ENCODE measurements at regions not wholly inside any gene's neighbourhood (a gene's known extent, or its start where the extent isn't known, plus 50 kb on each side); places are given as distances from the start of the nearest gene placed in this dataset.

GRCh38 chr11:45543808-45544422, 121.5 kb downstream of the CHST1 start:
- TF ChIP-seq EP300 (IDR thresholded peaks at IDR 0.05) (no peak), CTCF (IDR thresholded peaks at IDR 0.05) (no peak), POLR2AphosphoS5 (IDR thresholded peaks at IDR 0.05) (no peak), POLR2A (IDR thresholded peaks at IDR 0.05) (no peak)

Data from suprapubic skin (tissue), 4 donors.